Astrocyte (in vitro differentiated cells and primary cell): ENCODE measurements at regions not wholly inside any gene's neighbourhood (a gene's known extent, or its start where the extent isn't known, plus 50 kb on each side); places are given as distances from the start of the nearest gene placed in this dataset.

Source experiments
- CTCF ChIP-seq: IDR thresholded peaks from 2 replicates; pipeline ENCODE4 v1.5.1; 2011; ENCODE audit warnings: low read depth, mild to moderate bottlenecking, inconsistent platforms, low read length, moderate library complexity; ENCODE audit not compliant: insufficient read depth
- EZH2 ChIP-seq: IDR thresholded peaks from 2 replicates; pipeline ENCODE4 v1.6.1; 2012; ENCODE audit warnings: mild to moderate bottlenecking, low read length, inconsistent platforms; ENCODE audit not compliant: insufficient read depth

GRCh38 chr7:109003742-109004141, 434.1 kb downstream of the DNAJB9 start:
- TF ChIP-seq CTCF, result no peak
- TF ChIP-seq EZH2, result no peak
